RKO (cell line): ENCODE measurements at regions not wholly inside any gene's neighbourhood (a gene's known extent, or its start where the extent isn't known, plus 50 kb on each side); places are given as distances from the start of the nearest gene placed in this dataset.
"Not testable (repeated sequence)": the region's sequence is repeated elsewhere in the genome, so short reads cannot be mapped to it uniquely, and the experiment has no call there.

Experiments
- DNase-seq: peaks from one replicate; pipeline ENCODE4 v3.0.0-alpha.2; 2016; ENCODE audit warnings: low spot score

DNA sequence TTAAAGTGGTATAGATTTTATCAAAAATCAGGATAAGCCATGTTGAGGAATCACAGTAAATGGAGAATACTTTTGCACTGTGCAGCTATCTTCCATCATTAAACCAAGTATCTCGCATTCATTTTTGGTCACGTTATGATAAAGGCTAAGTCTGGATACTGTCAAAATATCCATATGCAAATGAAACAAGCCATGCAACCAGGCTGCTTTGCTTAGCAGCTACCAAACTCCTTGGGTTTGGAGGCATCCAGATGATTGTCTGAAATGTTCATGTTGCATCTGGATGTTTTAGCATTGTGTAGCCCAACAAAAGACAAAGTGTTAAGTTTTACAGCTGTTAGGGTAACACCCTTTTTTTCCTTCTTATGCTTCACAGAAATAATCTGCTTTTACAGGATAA is 322.9 kb upstream of the MDFIC2 start:
- DNase-seq = no peak

DNA sequence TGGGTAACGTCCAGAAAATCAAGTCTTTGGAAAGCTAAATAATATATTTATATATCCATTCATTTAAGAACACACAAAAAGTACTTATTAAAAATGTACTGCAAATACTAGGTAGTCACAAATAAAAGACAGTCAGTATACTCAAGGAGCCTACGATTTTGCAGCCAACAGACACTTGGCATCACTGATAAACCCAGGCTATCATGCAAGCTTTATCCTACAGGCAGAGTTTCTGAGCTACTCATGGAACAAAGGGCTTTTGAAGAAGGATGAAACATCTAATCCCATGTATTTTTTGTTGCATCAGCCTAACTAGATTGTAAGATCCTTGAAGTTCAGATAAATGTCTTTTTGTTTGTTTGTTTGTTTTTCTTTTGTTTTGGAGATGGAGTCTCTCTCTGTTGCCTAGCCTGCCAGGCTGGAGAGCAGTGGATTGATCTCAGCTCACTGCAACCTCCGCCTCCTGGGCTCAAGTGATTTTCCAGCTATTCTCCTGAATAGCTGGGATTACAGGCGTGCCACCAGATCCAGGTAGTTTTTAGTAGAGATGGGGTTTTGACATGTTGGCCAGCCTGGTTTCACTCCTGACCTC is 319.4 kb upstream of the MDFIC2 start:
- DNase-seq = no peak

DNA sequence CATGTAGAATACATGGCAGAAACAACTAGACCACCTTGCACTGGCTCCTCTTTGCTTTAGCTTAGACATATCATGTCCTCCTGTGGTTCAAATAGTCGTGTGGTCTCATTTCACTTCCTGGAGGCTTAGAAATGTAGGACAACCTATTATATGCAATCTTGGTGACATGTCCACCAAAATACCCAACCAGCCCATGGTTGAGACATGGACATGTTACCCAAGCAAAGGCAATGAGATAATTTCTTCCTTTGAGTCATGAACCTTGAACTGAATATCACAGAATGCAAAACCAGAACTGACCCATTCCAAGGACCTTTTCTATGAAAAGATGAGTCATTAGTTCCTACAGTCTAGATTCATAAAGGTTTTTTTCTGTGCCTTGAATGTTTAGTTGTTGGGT is 309.0 kb upstream of the MDFIC2 start:
- DNase-seq = no peak

DNA sequence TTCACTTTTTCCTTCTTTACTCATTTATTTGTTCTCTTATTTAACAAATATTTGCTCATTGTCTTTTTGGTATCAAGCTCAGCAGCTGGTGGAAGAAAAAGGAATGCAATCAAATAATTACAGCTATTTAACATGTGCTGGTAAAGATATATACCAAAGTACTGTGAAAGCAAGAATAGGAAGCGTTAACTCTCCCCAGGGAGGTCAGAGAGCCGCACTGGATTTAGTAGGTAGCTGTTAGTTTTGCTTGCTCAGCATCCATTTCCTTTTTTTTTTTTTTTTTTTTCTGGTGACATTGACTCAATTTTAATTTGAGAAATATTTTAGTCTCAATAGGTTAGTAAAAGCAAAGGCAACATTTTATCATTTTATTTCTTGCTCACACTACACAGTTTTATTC is 308.5 kb upstream of the MDFIC2 start:
- no peak for DNase-seq

DNA sequence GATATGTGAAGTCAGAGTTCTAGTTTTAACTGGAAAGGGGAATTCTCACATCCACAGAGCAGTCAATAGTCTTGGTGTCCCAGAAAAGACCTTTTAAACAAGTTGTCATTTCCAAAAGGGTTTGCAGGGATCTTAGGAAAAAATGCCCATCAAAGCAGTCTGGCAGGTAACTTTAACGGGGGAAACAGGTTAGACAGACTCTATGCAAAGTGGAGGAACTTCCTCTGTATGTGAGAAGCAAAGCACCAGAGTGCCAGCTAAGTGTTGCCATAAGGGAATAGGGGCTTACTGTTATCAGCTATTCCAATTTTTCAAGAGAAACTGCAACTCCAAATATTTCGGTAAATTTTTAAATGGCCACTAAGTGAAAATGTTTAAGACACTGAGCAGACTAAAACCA is 307.9 kb upstream of the MDFIC2 start:
- no peak for DNase-seq

DNA sequence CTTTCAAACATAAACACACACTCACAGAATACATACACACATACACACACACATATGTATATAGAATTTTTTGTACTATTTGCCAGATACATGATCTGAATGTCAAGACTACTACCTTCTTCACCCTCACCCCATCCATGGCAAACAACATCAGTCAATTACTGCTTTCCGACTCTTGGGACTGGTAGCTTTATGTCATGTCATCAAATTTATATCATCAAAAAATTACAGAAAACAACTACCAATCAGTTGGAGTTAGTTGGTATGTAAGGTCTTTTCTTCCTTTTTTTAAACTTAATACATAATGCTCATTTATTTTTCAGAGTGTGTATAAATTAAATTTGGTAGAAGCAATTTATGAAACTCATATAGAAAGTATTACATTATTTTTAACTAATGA is 305.7 kb upstream of the MDFIC2 start:
- DNase-seq = no peak

DNA sequence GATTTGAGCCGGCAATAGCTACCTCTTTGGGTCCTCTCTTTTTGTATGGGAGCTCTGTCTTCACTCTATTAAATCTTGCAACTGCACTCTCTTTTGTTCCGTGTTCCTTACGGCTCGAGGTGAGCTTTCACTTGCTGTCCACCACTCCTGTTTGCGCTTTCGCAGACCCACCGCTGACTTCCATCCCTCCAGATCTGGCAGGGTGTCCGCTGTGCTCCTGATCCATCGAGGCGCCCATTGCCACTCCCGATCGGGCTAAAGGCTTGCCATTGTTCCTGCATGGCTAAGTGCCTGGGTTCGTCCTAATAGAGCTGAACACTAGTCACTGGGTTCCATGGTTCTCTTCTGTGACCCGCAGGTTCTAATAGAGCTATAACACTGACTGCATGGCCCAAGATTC is 304.9 kb upstream of the MDFIC2 start:
- not testable (repeated sequence) for DNase-seq

DNA sequence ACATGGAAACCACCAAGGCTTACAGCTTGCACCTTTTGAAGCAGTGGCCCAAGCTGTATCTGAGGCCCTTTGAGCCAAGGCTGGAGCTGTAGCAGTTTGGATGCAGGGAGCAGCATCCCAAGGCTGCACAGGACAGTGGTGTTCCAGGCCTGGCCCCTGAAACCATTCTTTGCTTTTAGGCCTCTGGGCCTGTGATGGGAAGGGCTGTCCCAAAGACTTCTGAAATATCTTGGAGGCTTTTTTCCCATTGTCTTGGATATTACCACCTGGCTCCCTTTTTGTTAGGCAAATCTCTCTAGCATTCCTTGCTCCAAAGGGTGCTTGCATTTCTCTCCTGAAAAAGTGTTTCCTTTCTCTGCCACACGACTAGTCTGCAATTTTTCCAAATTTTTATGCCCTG is 302.8 kb upstream of the MDFIC2 start:
- no peak for DNase-seq

DNA sequence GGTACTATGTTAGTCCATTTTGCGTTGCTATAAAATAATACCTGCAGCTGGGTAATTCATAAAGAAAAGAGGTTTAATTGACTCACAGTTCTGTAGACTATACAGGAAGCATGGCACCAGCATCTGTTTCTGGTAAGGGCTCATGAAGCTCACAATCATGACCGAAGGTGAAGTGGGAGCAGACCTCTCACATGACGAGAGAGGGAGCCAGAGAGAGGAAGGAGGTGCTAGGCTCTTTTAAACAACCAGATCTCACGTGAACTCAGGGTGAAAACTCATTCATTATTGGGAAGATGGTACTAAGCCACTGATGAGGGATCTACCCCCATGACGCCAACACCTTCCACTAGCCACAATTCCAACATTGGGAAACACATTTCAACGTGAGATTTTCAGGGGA is 301.7 kb upstream of the MDFIC2 start:
- no peak for DNase-seq

DNA sequence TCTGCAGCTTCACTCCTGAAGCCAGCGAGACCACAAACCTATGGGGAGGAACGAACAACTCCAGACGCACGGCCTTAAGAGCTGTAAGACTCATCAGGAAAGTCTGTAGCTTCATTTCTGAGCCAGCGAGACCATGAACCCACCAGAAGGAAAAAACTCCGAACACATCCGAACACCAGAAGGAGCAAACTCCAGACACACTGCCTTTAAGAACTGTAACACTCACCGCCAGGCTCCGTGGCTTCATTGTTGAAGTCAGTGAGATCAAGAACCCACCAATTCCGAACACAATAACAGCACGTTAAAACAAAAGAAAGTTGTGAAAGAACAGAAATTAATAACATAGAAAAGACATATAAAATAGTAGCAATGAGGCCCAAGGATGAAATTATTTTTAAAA is 300.5 kb upstream of the MDFIC2 start:
- DNase-seq = no peak

DNA sequence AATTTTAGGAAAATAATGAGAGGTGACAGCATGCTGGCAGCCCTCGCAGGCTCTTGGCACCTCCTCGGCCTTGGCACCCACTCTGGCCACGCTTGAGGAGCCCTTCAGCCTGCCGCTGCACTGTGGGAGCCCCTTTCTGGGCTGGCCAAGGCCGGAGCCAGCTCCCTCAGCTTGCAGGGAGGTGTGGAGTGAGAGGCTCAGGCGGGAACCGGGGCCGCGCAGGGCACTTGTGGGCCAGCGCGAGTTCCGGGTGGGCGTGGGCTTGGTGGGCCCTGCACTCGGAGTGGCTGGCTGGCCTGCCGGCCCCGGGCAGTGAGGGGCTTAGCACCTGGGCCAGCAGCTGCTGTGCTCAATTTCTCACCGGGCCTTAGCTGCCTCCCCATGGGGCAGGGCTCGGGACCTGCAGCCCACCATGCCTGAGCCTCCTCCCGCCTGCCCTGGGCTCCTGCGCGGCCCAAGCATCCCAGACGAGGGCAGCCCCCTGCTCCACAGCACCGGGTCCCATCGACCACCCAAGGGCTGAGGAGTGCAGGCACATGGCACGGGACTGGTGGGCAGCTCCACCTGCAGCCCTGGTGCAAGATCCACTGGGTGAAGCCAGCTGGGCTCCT is 299.3 kb upstream of the MDFIC2 start:
- DNase-seq = not testable (repeated sequence)

DNA sequence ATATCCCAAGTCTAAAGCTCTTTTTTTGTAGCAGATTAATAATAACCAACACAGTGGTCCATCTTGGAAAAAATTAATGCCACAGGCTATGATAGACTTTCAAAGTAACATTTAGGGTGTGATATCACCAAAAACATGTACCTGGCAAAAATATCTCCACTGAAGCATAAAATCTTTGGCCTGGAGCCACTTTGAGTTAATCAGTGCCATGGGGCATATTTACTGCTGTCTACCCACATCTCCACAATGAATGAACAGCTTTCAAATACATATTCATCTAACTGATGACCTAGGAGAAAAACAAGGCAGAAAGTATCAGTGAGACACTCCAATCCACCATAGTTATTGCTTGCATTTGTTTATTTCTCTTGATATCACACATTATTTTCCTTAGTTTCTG is 296.0 kb upstream of the MDFIC2 start:
- DNase-seq = no peak

DNA sequence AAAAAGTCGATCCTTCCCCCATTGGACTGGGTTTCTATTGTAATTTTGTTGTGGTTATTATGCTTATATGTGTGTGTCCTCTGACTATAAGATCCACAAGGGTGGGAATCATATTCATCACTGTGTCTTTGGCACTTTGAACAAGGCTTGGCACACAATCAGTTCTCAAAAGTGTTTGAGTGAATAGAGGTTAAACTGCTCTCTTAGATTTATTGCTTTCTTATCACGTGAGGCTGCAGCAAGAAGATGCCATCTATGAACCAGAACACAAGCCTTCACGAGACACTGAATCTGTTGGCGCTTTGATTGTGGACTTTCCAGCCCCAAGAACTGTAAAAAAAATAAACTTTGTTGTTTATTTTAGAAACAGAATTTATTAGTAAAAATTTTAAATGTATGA is 295.0 kb upstream of the MDFIC2 start:
- no peak for DNase-seq

DNA sequence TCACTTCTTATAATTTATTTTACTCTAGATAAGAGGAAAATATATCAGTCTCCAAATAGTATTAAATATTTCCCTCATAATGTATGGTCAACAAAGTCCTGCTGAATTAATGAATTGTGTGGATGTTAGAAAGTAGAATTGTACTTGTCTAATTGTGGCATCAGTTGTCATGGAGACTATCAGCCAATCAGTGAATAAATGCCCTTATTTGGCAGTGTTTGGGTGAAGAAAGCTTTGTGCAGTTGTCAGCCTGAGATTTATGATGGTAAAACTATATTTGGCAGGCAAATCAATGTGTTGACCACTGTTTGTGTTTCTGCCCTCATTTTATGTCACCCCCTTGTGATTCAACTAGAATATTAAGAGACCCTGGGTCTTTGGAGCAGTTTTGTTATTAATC is 293.6 kb upstream of the MDFIC2 start:
- no peak for DNase-seq

DNA sequence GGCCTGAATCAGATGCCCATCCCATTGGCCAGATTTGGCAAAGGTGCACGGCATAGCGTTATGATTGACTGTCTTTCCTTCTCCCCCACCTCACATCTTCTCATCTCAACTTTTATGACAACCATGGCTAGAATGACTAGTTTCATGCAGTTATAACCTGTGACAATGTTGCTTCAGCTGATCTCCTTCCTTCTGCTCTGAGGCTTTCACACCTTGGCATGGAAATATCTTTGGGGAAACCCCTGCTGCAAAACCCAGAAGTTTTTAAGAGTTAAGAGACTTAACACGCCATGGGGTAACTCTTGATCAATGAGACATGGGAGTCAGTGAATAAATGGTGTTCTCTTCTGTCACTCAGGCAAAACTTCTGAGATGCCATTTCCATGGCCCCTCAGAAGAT is 290.7 kb upstream of the MDFIC2 start:
- no peak for DNase-seq

DNA sequence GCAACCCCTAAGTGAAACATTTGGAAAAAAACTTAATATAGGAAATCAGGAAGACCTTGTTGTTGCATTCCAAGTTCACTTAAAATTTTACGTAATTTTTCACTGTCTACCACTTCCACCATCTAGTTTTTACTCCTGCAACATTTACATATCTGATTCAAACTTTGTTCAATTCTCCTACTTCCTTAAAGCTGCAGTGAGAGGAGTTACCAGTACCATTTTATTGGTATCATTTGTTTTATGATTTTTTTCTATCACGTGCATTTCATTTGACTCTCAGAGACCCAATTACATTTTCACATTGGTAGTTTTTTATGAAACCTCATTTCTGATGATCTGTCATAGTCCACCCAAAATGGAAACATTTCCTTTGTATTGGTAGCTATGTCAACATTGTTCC is 284.9 kb upstream of the MDFIC2 start:
- DNase-seq = no peak

DNA sequence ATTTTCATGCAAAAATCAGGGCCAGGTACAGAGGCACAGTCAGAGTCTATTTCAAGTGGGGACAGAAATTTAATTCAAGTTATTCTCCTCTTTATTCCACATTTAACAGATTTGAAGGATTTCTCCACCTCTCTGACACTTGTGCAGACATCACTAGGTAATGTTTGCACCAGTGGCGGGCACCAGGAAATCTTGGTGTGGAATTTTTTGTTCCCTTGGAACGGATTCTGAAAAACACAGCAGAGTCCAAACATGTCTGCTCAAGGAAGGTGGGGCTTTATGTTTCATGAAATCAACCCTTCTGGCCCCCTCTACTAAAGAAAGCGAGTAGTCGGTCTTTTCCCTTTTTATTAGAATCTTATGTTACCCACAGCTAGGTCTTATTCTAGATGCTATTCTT is 271.2 kb upstream of the MDFIC2 start:
- no peak for DNase-seq

DNA sequence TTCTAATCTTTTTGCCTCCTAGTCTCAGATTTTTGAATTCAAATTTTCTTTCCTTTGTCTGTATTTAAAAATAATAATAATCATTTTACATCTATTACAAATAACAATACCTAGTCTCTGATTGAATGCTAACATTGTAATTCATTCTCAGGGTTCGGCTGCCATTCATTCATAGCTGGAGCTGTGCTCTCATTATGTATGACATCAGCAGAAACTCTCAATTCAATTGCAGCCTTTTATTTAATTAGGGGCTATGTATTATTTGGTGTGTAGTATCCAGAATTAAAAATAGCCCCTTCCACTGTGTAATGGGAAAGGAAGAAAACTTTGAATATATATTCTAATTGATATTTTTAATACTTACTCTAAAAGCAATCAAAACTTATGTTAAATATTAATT is 270.4 kb upstream of the MDFIC2 start:
- DNase-seq = no peak

DNA sequence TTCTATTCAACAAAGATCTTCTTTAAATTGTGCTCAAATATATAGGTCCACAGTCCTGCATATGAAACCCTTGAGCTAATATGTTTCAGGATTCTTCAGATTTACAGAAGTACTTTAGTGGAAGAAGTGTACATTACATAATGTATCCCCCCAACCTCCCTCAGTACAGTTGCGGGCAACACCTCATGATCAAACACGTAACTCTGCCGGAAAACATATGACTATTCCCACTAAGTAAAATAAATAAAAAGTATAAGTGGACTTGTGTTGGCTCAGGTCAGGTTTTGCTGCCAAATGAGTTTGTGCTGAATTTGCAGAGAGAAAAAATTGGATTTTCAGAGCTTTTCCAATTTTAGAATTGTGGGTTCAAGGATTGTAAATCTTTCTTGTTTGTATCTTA is 267.6 kb upstream of the MDFIC2 start:
- no peak for DNase-seq

DNA sequence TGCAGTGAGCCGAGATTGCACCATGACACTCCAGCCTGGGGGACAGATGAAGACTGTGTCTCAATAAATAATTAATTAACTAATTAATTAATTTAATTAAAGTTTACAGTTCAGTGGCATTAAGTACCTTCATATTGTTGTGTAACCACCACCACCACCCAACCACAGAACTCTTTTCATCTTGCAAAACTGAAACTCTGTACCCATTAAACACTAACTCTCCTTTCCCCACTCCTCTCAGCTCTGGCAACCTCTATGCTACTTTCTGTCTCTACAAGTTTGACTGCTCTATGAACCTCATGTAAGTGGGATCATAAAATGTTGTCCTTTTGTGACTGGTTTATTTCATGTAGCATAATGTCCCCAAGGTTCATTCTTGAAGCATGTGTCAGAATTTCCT is 259.3 kb upstream of the MDFIC2 start:
- DNase-seq = no peak

DNA sequence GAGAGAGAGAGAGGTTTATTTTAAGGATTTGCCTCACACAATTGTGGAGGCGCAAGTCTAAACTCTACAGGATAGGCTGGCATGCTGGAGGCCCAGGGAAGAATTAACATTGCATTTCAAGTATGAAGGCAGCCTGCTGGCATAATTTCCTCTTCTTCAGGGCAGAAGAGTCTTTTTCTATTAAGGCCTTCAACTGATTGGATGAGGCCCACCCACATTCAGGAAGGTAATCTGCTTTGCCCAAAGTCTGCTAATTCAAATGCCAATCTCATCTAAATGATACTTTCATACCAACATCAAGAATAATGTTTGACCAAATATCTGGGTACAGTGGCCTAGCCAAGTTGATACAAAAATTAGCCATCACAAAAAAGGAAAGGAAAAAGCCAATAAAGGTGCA is 258.1 kb upstream of the MDFIC2 start:
- no peak for DNase-seq

DNA sequence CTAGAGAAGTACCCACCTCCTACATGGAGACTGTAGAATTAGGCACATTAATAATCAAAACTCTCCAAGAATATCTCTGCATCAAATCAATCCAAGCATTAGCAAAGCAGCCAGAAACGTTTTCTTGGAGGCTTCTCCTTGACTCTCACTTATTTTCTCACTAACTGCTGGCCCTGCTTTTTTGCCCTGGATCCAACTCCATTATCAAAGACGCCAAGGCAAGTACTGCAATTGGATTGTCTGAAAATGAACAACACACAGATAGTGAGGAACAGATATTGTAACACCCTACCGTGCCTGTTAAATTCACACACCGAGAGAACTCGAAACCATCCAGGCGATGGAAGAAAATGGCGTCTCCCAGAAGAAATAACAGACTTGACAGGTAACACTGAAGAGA is 256.2 kb upstream of the MDFIC2 start:
- DNase-seq = no peak

DNA sequence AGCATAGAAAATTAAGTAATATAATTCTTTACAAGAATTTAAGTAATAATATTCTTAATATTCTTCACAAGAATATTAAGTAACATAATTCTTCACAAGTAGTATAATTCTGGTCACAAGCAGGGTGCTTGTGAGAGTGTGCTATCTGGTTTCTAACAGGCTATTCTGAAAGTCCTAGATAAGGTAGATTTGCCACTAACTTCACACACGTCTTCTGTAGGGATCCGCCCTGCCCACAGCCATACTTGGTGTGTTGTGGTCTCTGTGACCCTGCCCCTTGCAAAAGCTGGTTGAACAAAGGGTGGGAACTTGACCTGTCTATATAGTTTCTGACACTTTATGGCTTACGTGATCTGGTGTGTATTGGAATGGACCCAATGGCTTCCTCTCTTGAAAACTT is 253.4 kb upstream of the MDFIC2 start:
- no peak for DNase-seq

DNA sequence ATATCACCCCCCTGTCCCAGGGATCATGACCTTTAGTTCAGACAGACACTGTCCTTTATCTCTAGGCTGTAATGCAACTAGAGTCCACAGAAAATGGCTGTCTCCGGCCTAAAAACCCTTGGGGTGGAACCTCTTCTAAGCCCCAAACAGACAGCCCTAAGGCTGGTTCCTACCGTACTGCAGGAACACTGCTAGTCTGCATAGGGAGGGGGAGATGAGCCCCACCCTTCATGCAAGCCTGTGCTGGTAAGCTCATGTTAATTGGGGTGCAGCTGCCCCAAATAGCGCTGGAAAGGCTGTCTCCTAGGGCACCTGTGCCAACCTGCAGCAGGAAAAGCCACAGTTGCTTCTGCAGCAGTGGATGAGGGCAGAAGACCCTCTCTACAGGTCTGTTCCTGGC is 252.1 kb upstream of the MDFIC2 start:
- no peak for DNase-seq

DNA sequence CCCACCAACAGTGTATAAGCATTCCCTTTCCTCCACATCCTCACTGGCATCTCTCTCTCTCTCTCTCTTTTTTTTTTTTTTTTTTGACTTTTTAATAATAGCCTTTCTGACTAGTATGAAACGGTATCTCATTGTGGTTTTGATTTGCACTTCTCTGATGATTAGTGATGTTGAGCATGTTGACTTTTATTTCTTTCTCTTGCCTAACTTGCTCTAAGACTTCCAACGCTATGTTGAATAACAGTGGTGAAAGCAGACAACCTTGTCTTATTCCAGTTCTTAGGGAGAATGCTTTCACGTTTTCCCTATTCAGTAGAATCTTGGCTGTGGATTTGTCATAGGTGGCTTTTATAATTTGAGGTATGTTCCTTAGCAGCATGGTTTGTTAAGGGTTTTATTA is 249.4 kb upstream of the MDFIC2 start:
- no peak for DNase-seq
